ENCODE measurements at regions not wholly inside any gene's neighbourhood (a gene's known extent, or its start where the extent isn't known, plus 50 kb on each side); places are given as distances from the start of the nearest gene placed in this dataset.

- TF ChIP-seq CTCF (IDR thresholded peaks at IDR 0.05 in 2 of 3, conservative IDR thresholded peaks at IDR 0.05 in 1 of 3; ENCODE audit: borderline replicate concordance in 1 of 3, insufficient read depth in 1 of 3, low read depth in 2 of 3, low read length in 2 of 3) (no peak), POLR2AphosphoS5 (IDR thresholded peaks at IDR 0.05; ENCODE audit: low read depth, low read length) (no peak), POLR2A (IDR thresholded peaks at IDR 0.05; ENCODE audit: borderline replicate concordance, extremely low read depth, insufficient read depth, insufficient read length) (no peak), EZH2phosphoT487 (IDR thresholded peaks at IDR 0.05; ENCODE audit: borderline replicate concordance) (no peak), EZH2 (IDR thresholded peaks at IDR 0.05) (no peak), EGR1 (IDR thresholded peaks at IDR 0.05; ENCODE audit: low read depth) (no peak), CEBPB (IDR thresholded peaks at IDR 0.05; ENCODE audit: low read depth) (no peak), ZNF274 (IDR thresholded peaks at IDR 0.05; ENCODE audit: low read depth, low read length) (no peak), RAD21 (IDR thresholded peaks at IDR 0.05; ENCODE audit: low read depth) (no peak), SP1 (IDR thresholded peaks at IDR 0.05; ENCODE audit: low read depth) (no peak), ATF3 (IDR thresholded peaks at IDR 0.05) (no peak), ZFX (IDR thresholded peaks at IDR 0.05) (no peak), SRF (IDR thresholded peaks at IDR 0.05; ENCODE audit: low read depth) (no peak)
These were observed 316.9 kb upstream of the ZEB2 start for GRCh38 chr2:144836635-144837350.
